HEK293 (cell line): ENCODE measurements at regions not wholly inside any gene's neighbourhood (a gene's known extent, or its start where the extent isn't known, plus 50 kb on each side); places are given as distances from the start of the nearest gene placed in this dataset.

ENCODE experiments used
- CTCF ChIA-PET: fragments of 350-600 bp; formaldehyde crosslinking; extraction: SDS; loops from one replicate; lab custom pipeline; 2021; ENCODE audit warnings: antibody characterized with exemption; lab: Yijun Ruan, JAX
- POLR2A ChIA-PET: fragments of 300-600 bp; formaldehyde crosslinking; extraction: SDS; loops from one replicate; lab custom pipeline; 2020; ENCODE audit warnings: antibody characterized with exemption, inconsistent platforms; lab: Yijun Ruan, JAX
- H3K27ac ChIP-seq: fragments of 200-500 bp; sonication (Bioruptor generic); 2 replicates; pipeline ENCODE4 v1.5.1; 2014; ENCODE audit warnings: low read depth, low read length, control low read depth, inconsistent platforms; ENCODE audit errors: extremely low read depth
- H3K36me3 ChIP-seq, 2 experiments: fragments of 200-500 bp in 1 of 2; sonication (Bioruptor generic) in 1 of 2; 1 replicate in 1 of 2; 2 replicates in 1 of 2; pipeline ENCODE4 v1.5.1; 2014 to 2017; ENCODE audit warnings: inconsistent platforms in 2 of 2, low read length in 2 of 2; ENCODE audit not compliant: control insufficient read depth in 2 of 2, insufficient read depth in 1 of 2
- H3K4me1 ChIP-seq: fragments of 200-500 bp; sonication (Bioruptor generic); 2 replicates; pipeline ENCODE4 v1.5.1; 2014; ENCODE audit warnings: mild to moderate bottlenecking, low read length, inconsistent platforms; ENCODE audit not compliant: control insufficient read depth, insufficient read depth
- H3K4me3 ChIP-seq: 2 replicates; pipeline ENCODE4 v1.5.1; 2011; ENCODE audit warnings: low read depth, mild to moderate bottlenecking, control low read depth, low read length, moderate library complexity
- H3K9me3 ChIP-seq: fragments of 200-500 bp; sonication (Bioruptor generic); 2 replicates; pipeline ENCODE4 v1.5.1; 2014; ENCODE audit warnings: low read depth, low read length, inconsistent platforms; ENCODE audit not compliant: control insufficient read depth, insufficient read depth
- GLIS2 ChIP-seq: fragments of 450-650 bp; formaldehyde crosslinking; IDR thresholded peaks from 2 replicates; pipeline ENCODE4 v1.5.1; 2016; ENCODE audit warnings: missing biosample characterization, missing genetic modification characterization
- HIC1 ChIP-seq: fragments of 450-650 bp; formaldehyde crosslinking; IDR thresholded peaks from 2 replicates; pipeline ENCODE4 v1.5.1; 2016; ENCODE audit warnings: missing biosample characterization, missing genetic modification characterization
- HOXC10 ChIP-seq: sonication (generic); formaldehyde crosslinking; IDR thresholded peaks from 2 replicates; pipeline ENCODE4 v1.8.1; 2023; ENCODE audit warnings: mild to moderate bottlenecking, missing genetic modification reagents
- MYNN ChIP-seq: fragments of 450-650 bp; formaldehyde crosslinking; IDR thresholded peaks from 2 replicates; pipeline ENCODE4 v1.5.1; 2016; ENCODE audit warnings: missing biosample characterization, missing genetic modification characterization, borderline replicate concordance
- PATZ1 ChIP-seq: fragments of 450-650 bp; formaldehyde crosslinking; IDR thresholded peaks from 2 replicates; pipeline ENCODE4 v1.5.1; 2016; ENCODE audit warnings: missing biosample characterization, missing genetic modification characterization
- PRDM1 ChIP-seq: fragments of 450-650 bp; formaldehyde crosslinking; IDR thresholded peaks from 2 replicates; pipeline ENCODE4; 2016; ENCODE audit warnings: missing biosample characterization, missing genetic modification characterization
- PRDM4 ChIP-seq: fragments of 450-650 bp; formaldehyde crosslinking; IDR thresholded peaks from 2 replicates; pipeline ENCODE4 v1.5.1; 2017; ENCODE audit warnings: missing biosample characterization, missing genetic modification characterization
- TRIM28 ChIP-seq: IDR thresholded peaks from 2 replicates; pipeline ENCODE4 v1.6.1; 2011; ENCODE audit warnings: low read length, control low read depth, borderline replicate concordance
- ZBTB48 ChIP-seq: fragments of 450-650 bp; formaldehyde crosslinking; IDR thresholded peaks from 2 replicates; pipeline ENCODE4 v1.5.1; 2016; ENCODE audit warnings: missing biosample characterization, missing genetic modification characterization
- ZNF10 ChIP-seq: fragments of 450-650 bp; formaldehyde crosslinking; IDR thresholded peaks from 2 replicates; pipeline ENCODE4 v1.5.1; 2017; ENCODE audit warnings: missing biosample characterization, missing genetic modification characterization
- ZNF133 ChIP-seq: fragments of 450-650 bp; formaldehyde crosslinking; IDR thresholded peaks from 2 replicates; pipeline ENCODE4 v1.5.1; 2016; ENCODE audit warnings: missing biosample characterization, missing genetic modification characterization
- ZNF223 ChIP-seq: fragments of 450-650 bp; formaldehyde crosslinking; IDR thresholded peaks from 2 replicates; pipeline ENCODE4 v1.5.1; 2016; ENCODE audit warnings: missing biosample characterization, missing genetic modification characterization
- ZNF26 ChIP-seq: fragments of 450-650 bp; formaldehyde crosslinking; IDR thresholded peaks from 2 replicates; pipeline ENCODE4 v1.5.1; 2016; ENCODE audit warnings: missing biosample characterization, missing genetic modification characterization
- ZNF394 ChIP-seq: fragments of 450-650 bp; formaldehyde crosslinking; IDR thresholded peaks from 2 replicates; pipeline ENCODE4 v1.5.1; 2016; ENCODE audit warnings: missing biosample characterization, missing genetic modification characterization, mild to moderate bottlenecking, moderate library complexity, borderline replicate concordance
- ZNF416 ChIP-seq: fragments of 450-650 bp; formaldehyde crosslinking; IDR thresholded peaks from 2 replicates; pipeline ENCODE4 v1.5.1; 2016; ENCODE audit warnings: missing biosample characterization, missing genetic modification characterization
- ZNF501 ChIP-seq: fragments of 450-650 bp; formaldehyde crosslinking; IDR thresholded peaks from 2 replicates; pipeline ENCODE4 v1.5.1; 2016; ENCODE audit warnings: missing biosample characterization, missing genetic modification characterization
- ZNF600 ChIP-seq: fragments of 450-650 bp; formaldehyde crosslinking; IDR thresholded peaks from 2 replicates; pipeline ENCODE4 v1.5.1; 2016; ENCODE audit warnings: missing biosample characterization, missing genetic modification characterization
- ZNF621 ChIP-seq: fragments of 450-650 bp; formaldehyde crosslinking; IDR thresholded peaks from 2 replicates; pipeline ENCODE4 v1.5.1; 2017; ENCODE audit warnings: missing biosample characterization, missing genetic modification characterization
- ZNF776 ChIP-seq: fragments of 450-650 bp; formaldehyde crosslinking; IDR thresholded peaks from 2 replicates; pipeline ENCODE4 v1.5.0; 2017; ENCODE audit warnings: missing biosample characterization, missing genetic modification characterization, borderline replicate concordance
- ZNF785 ChIP-seq: fragments of 450-650 bp; formaldehyde crosslinking; IDR thresholded peaks from 2 replicates; pipeline ENCODE4 v1.5.1; 2016; ENCODE audit warnings: missing biosample characterization, missing genetic modification characterization
- ZNF792 ChIP-seq: fragments of 450-650 bp; formaldehyde crosslinking; IDR thresholded peaks from 2 replicates; pipeline ENCODE4 v1.5.1; 2016; ENCODE audit warnings: missing biosample characterization, missing genetic modification characterization
- ZNF830 ChIP-seq: fragments of 450-650 bp; IDR thresholded peaks from 2 replicates; pipeline ENCODE4 v1.5.0; 2018; ENCODE audit warnings: missing biosample characterization, missing genetic modification characterization, low read depth, mild to moderate bottlenecking, moderate library complexity

- Histone ChIP-seq H3K36me3 (no peaks in the 10 kb centered on the region), H3K9me3 (no peaks in the 10 kb centered on the region), H3K4me3 (no peak overlapping the region), H3K27ac (no peak overlapping the region), H3K4me1 (no peaks in the 10 kb centered on the region)
- ChIA-PET CTCF (no interaction called here), POLR2A (no interaction called here)
- TF ChIP-seq ZNF776 = no peak
- TF ChIP-seq ZNF10 (tag by site-specific recombination) = no peak
- TF ChIP-seq GLIS2 = no peak
- no peak for TF ChIP-seq ZNF223 (tag by site-specific recombination)
These were observed 88.3 kb downstream of the CLDN34 start for GRCh38 chrX:10055430-10055829.

GRCh38 chrX:10062352-10062751 lies 94.4 kb upstream of the CLCN4 start:
- CTCF ChIA-PET = no interaction called here
- Histone ChIP-seq H3K36me3 (peaks cover 0 to 2% of the 10 kb centered on the region in 2 experiments; a peak in 1 of 3 replicates), H3K4me3 (no peak overlapping the region), H3K9me3 (no peaks in the 10 kb centered on the region), H3K27ac (no peak overlapping the region), H3K4me1 (no peaks in the 10 kb centered on the region)
- no peak for TF ChIP-seq HIC1
- no peak for TF ChIP-seq MYNN
- no peak for TF ChIP-seq PRDM4
- POLR2A ChIA-PET = no interaction called here

GRCh38 chrX:10062980-10063379 lies 93.8 kb upstream of the CLCN4 start:
- no peak overlapping the region for H3K4me3 ChIP-seq
- no peak overlapping the region for H3K27ac ChIP-seq
- no peak for TF ChIP-seq ZNF792 (tag by site-specific recombination)
- no peak for TF ChIP-seq PRDM1 (tag by site-specific recombination)
- no peak for TF ChIP-seq ZNF133 (tag by site-specific recombination)
- H3K4me1 ChIP-seq = no peaks in the 10 kb centered on the region
- H3K9me3 ChIP-seq = no peaks in the 10 kb centered on the region
- H3K36me3 ChIP-seq = peaks cover 0 to 8% of the 10 kb centered on the region in 2 experiments; a peak in 1 of 3 replicates
- CTCF ChIA-PET = no interaction called here
- POLR2A ChIA-PET = no interaction called here

- Histone ChIP-seq H3K9me3 (no peaks in the 10 kb centered on the region), H3K4me3 (no peak overlapping the region), H3K4me1 (no peaks in the 10 kb centered on the region)
- TF ChIP-seq ZNF600 (tag by site-specific recombination) (no peak), ZNF394 (tag by site-specific recombination) (no peak), ZNF26 (tag by site-specific recombination) (no peak), TRIM28 (no peak), ZNF501 (tag by site-specific recombination) (no peak), ZNF830 (tag by site-specific recombination) (no peak), ZBTB48 (tag by site-specific recombination) (no peak), ZNF785 (tag by site-specific recombination) (no peak), HOXC10 (CRISPR knock-in tag) (no peak), ZNF621 (no peak), ZNF223 (tag by site-specific recombination) (no peak), PATZ1 (no peak), ZNF416 (tag by site-specific recombination) (no peak)
- TF ChIP-seq, all 188 proteins: peak for 0
- ChIA-PET CTCF (no interaction called here), POLR2A (no interaction called here)
- peaks cover 0 to 14% of the 10 kb centered on the region in 2 experiments; a peak in 1 of 3 replicates for H3K36me3 ChIP-seq
- H3K27ac ChIP-seq = no peak overlapping the region
These were observed 92.0 kb upstream of the CLCN4 start for GRCh38 chrX:10064736-10065135.
